IPS-18a (cell line): ENCODE measurements at regions not wholly inside any gene's neighbourhood (a gene's known extent, or its start where the extent isn't known, plus 50 kb on each side); places are given as distances from the start of the nearest gene placed in this dataset.
A peak's percentile ranks its signal among the peaks of the same experiment; 100 is the strongest.
"Not testable (repeated sequence)": the region's sequence is repeated elsewhere in the genome, so short reads cannot be mapped to it uniquely, and the experiment has no call there.

Source experiments
- H3K27ac ChIP-seq: one replicate; pipeline ENCODE4 v1.5.1; 2013; ENCODE audit warnings: low read length
- H3K27me3 ChIP-seq: one replicate; pipeline ENCODE4 v1.6.1; 2013; ENCODE audit warnings: mild to moderate bottlenecking, low read length; ENCODE audit not compliant: control insufficient read depth, insufficient read depth
- H3K36me3 ChIP-seq: one replicate; pipeline ENCODE4 v1.6.1; 2013; ENCODE audit warnings: low read depth, low read length; ENCODE audit not compliant: control insufficient read depth
- H3K4me1 ChIP-seq: one replicate; pipeline ENCODE4 v1.6.1; 2013; ENCODE audit warnings: low read depth, low read length; ENCODE audit not compliant: control insufficient read depth
- H3K4me3 ChIP-seq: one replicate; pipeline ENCODE4 v1.5.1; 2013; ENCODE audit warnings: low read length
- H3K9ac ChIP-seq: one replicate; pipeline ENCODE4 v1.6.1; 2013; ENCODE audit warnings: mild to moderate bottlenecking, low read length, moderate library complexity
- H3K9me3 ChIP-seq: one replicate; pipeline ENCODE4 v1.6.1; 2013; ENCODE audit warnings: low read depth, low read length; ENCODE audit not compliant: control insufficient read depth

DNA sequence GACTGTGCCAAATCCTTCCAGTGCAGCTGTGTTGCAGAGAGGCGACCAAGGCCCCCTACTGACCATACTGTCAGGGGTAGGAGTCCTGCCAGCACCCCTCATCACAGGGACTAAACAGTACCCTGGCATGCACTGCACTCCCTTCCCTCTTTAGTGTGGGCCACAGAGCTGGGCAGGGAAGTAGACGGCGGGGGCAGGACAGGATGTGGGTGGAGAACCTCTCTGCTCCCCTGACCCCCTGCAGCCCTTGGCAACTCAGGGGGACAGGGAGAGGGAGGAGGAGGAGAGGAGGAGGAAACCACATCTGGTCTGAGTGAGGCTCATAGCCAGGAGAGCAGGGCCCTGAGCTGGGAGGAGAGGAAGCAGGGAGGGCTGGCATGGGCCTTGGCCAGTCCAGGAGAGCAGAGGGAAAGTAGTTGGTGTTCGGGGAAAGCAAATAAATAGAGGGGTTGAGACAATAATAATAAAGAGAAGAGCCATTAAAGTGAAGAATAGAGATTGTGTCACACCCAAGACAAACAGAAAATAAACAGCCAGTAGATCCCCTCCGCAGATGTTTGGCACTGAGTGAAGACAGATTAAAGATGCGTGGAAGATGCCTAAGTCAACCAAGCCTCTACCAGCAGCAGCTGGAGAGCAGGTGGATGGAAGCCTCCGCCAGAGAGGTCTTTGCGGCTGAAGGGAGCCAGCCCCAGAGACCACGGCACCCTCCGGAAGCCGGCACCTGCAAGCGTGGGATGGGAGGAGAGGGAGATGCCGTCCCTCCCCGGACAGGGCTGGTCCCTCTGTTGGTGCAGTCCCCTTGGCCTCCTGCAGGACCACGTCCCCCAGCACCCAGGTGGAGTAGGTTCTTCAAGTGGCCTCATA, 61.5 kb downstream of the RPUSD4 start:
- H3K36me3 ChIP-seq: no peaks in the 10 kb centered on the region
- H3K27me3 ChIP-seq: no peaks in the 10 kb centered on the region
- H3K27ac ChIP-seq: no peak overlapping the region
- H3K9ac ChIP-seq: no peak overlapping the region
- peaks cover 32% of the 10 kb centered on the region for H3K4me1 ChIP-seq
- no peak overlapping the region for H3K4me3 ChIP-seq
- H3K9me3 ChIP-seq: no peaks in the 10 kb centered on the region

DNA sequence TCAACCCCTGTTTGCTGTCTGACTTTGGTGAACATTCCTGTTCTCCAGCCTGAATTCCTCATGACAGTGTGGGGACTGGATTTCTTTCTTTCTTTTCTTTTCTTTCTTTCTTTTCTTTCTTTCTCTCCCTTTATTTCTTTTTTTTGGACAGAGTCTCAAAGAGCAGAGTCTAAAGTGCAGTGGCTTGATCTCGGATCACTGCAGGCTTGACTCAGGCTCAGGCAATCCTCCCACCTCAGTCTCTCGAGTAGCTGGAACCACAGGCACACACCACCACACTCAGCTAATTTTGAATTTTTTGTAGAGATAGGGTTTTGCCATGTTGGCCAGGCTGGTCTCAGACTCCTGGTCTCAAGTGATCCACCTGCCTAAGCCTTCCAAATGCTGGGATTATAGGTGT, 63.1 kb downstream of the RPUSD4 start:
- H3K9ac ChIP-seq: no peak overlapping the region
- H3K36me3 ChIP-seq: no peaks in the 10 kb centered on the region
- peaks cover 28% of the 10 kb centered on the region for H3K4me1 ChIP-seq
- H3K27me3 ChIP-seq: no peaks in the 10 kb centered on the region
- no peaks in the 10 kb centered on the region for H3K9me3 ChIP-seq
- no peak overlapping the region for H3K27ac ChIP-seq
- no peak overlapping the region for H3K4me3 ChIP-seq

DNA sequence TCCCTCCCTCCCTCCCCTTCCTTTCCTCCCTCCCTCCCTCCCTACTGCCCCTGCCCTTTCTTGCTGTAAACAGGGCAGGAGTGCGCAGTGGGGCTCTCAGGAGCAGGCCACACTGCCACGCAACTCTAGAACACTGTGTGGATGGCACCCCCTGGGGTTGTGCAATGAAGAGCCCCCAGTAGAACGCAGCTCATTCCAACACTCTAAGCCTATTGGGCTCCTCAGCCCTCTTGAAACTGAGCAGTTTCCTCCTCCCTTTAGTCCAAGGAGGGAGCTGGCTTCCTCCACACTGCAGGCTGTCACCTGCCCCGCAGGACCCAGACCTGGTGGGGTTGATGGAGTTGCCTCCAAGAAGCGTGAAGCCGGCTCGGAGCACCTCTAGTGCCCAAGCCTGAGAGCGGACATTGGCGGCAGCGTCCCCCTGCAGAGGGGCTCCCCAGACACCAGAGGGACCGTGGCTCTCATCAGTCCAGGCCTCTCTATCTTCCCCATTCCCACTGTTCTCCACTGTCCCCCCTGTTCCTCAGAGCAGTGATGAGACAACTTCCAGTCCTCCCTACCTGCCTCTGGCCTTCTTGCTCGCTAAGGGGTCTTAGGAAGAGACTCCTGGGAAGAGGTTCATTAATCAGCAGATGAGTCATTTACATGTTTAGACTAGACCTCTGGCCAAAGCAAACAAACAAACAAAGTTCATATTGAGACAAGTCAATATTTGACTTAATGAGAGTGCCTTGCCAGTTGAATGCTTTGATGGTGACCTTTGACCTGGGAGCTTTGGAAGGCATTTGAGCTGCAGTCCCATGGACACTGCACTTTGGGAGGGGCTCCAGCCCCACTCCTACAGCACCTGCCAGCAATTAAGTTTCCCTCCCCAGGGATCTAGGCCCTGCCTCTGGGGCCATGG, 64.0 kb downstream of the RPUSD4 start:
- Histone ChIP-seq H3K36me3 (no peaks in the 10 kb centered on the region), H3K9me3 (no peaks in the 10 kb centered on the region), H3K4me3 (no peak overlapping the region), H3K27me3 (no peaks in the 10 kb centered on the region), H3K9ac (no peak overlapping the region), H3K27ac (no peak overlapping the region), H3K4me1 (peaks cover 28% of the 10 kb centered on the region)

DNA sequence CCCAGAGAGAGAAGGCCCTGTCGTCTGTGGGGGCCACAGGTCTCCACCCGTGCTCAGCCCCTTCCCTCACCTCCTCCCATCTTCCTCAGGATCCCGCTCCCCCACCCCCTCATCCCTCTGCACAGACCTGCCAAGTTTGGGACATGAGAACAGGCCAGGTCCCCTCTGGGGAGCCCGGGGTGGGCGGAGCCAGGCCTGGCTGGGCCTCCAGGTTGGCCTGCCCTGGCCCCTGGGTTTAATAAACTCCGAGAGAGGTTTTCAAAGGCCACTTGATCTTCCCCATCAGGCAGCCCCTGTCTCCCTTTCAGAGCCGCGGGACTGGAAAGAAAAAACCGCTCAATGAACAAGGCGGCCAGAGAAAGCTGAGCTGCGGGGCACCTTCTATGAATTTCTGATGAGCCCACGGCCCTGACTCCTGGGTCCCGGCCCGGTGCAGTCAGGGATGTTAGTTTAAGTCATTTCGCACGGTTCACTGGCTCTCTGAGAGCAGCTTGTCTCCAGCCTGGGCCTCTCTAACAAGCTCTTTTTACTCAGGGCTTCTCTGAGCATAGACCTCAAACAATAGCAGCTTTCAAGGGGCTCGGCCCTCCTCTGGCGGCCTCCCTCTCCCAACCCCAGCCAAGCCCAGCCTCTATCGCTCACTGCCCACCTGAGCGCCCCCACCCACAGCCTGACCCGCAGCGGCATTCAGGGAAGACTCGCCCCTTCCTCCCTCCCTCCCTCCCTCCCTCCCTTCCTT, 64.8 kb downstream of the RPUSD4 start:
- peaks cover 28% of the 10 kb centered on the region for H3K4me1 ChIP-seq
- H3K27ac ChIP-seq: no peak overlapping the region
- H3K9ac ChIP-seq: peak overlapping the region; percentile 43
- H3K4me3 ChIP-seq: peak overlapping the region; percentile 44
- no peaks in the 10 kb centered on the region for H3K27me3 ChIP-seq
- no peaks in the 10 kb centered on the region for H3K36me3 ChIP-seq
- H3K9me3 ChIP-seq: no peaks in the 10 kb centered on the region

DNA sequence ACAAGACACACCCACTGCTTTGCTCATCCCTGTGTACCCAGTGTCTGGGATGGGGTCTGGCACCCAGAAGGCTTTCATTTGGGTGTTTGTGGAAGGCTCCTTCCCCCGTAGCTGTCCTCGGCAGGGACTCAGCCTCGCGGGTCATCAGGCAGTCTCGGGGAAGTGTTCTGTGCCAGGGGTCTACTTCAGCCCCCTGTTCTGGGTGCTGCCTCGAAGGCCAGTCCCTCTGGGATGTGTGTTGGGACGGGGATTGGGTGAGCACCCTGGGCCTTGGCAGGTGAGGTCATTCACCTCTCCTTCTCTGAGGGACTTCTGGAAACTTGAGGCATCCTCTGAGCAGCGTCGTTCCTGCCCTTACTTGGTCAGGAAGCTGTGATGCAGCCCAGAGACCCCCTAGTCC, 65.5 kb downstream of the RPUSD4 start:
- Histone ChIP-seq H3K9me3 (no peaks in the 10 kb centered on the region), H3K9ac (peak overlapping the region; percentile 43), H3K27ac (no peak overlapping the region)

DNA sequence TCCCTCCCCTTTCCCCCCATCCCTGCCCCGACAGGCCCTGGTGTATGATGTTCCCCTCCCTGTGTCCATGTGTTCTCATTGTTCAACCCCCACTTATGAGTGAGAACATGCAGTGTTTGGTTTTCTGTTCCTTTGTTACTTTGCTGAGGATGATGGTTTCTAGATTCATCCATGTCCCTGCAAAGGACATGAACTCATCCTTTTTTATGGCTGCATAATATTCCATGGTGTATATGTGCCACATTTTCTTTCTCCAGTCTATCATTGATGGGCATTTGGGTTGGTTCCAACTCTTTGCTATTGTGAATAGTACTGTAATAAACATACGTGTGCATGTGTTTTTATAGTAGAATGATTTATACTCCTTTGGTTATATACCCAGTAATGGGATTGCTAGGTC, 68.0 kb downstream of the RPUSD4 start:
- H3K27ac ChIP-seq, H3K36me3 ChIP-seq, H3K9me3 ChIP-seq, H3K4me3 ChIP-seq, H3K27me3 ChIP-seq, H3K9ac ChIP-seq: not testable (repeated sequence)
- peaks cover 34% of the 10 kb centered on the region for H3K4me1 ChIP-seq

More for the DNA sequence above, 65.5 kb downstream of the RPUSD4 start:
- Histone ChIP-seq H3K4me3 (peak overlapping the region; percentile 44), H3K4me1 (peaks cover 26% of the 10 kb centered on the region), H3K36me3 (no peaks in the 10 kb centered on the region), H3K27me3 (no peaks in the 10 kb centered on the region)

DNA sequence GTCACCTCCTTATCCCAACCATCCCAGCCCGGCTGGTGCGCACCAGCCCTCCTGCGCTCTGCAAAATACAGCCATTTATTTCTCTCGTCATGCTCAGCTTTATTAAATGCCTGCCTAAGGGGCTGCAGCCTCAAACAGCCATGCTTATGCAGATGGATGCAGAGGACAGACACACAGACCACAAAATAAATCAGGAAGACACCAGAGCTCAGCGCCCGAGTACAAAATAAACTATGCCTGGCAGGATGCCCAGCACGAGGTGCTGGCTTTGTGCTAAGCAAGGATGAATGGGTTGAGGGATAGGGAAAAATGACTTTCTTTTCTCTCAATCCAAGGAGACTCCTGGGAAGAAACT, 70.5 kb downstream of the RPUSD4 start:
- no peak overlapping the region for H3K27ac ChIP-seq

DNA sequence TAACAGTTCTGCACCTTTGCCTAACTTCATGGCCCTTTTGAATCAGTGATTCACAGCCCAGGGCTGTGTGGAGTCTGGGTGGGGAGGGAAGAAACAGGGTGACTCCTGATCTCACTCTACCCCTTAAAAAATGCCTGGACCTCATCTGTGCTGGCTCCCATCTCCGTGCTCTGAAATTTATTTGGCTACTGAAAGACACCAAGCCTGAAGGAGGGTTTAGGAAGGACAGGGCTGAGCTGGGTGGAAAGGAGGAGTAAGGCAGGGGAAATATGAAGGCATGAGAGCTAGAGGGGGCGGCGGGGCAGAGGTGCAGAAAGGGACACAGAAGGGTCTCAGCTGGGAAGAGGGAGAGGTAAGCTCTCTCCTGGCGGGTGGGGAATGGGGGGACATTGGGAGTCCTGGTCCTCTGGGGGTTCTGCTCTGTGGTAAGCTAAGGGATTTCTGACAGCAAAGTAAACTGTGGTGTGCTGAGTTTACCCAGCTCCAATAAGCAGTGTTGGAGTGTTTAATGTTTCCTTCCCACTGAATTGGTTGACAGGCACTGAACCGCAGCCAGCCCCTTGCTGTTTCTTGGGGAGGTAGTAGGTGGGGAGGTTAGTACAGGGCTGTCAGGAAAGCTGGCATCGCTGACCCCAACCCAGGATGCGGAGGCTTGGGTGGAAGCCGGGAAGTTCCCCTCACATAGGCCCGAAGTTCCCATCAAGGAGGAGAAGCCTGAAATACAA, 71.1 kb downstream of the RPUSD4 start:
- H3K9me3 ChIP-seq: no peaks in the 10 kb centered on the region
- H3K36me3 ChIP-seq: no peaks in the 10 kb centered on the region
- H3K4me3 ChIP-seq: no peak overlapping the region
- no peak overlapping the region for H3K27ac ChIP-seq
- no peak overlapping the region for H3K9ac ChIP-seq
- peaks cover 11% of the 10 kb centered on the region for H3K4me1 ChIP-seq
- H3K27me3 ChIP-seq: no peaks in the 10 kb centered on the region

More for the DNA sequence above, 70.5 kb downstream of the RPUSD4 start:
- peaks cover 13% of the 10 kb centered on the region for H3K4me1 ChIP-seq
- no peak overlapping the region for H3K4me3 ChIP-seq
- no peaks in the 10 kb centered on the region for H3K9me3 ChIP-seq
- H3K27me3 ChIP-seq: no peaks in the 10 kb centered on the region
- no peaks in the 10 kb centered on the region for H3K36me3 ChIP-seq
- H3K9ac ChIP-seq: no peak overlapping the region

DNA sequence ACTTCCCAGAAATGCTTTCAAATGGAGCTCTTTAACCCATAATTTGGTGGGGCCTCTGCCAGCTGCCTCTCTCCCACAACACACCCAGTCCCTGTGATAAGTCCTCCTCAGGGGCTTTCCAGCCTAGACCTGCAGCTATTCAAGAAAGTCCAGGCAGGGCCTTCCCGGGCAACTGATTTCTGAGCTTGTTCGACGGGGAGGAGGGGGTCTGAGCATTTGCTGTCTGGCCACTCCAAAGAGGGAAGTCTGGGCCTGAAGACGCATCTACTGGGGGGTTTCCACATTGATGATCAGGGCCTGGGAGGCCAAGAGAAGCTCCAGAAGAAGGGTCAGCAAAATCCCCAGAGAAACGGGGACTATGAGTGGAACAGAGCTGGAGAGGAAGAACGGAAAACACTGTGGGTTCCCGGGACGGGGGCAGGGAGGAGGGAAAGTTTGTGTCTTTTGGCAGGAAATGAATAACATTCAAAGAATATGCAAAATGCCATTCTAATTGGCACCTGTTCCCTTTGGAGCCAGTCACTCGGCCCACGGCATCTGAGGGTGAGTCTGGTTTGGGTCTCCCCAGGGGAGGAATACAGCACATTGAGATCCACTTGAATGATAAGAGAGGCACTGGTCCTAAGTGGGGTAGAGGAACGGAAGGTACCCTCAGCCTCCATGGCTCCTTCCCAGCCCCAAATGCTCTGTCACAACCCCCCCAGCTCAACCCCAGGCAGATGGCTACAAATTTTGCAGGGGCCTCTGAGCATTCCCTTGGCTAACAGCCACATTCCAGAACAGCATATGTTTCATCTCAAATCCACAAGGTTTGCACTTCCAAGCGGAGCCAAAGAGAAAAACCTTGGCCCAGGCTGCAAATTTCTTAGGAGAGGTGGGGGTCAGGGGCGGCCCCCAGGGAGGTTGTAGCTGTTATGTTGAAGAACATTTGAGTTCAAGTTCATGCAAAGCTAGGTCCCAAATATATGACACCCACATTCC, 72.0 kb downstream of the RPUSD4 start:
- Histone ChIP-seq H3K27me3 (no peaks in the 10 kb centered on the region), H3K4me1 (peaks cover 11% of the 10 kb centered on the region), H3K36me3 (no peaks in the 10 kb centered on the region), H3K27ac (no peak overlapping the region), H3K9me3 (no peaks in the 10 kb centered on the region), H3K4me3 (no peak overlapping the region), H3K9ac (no peak overlapping the region)

DNA sequence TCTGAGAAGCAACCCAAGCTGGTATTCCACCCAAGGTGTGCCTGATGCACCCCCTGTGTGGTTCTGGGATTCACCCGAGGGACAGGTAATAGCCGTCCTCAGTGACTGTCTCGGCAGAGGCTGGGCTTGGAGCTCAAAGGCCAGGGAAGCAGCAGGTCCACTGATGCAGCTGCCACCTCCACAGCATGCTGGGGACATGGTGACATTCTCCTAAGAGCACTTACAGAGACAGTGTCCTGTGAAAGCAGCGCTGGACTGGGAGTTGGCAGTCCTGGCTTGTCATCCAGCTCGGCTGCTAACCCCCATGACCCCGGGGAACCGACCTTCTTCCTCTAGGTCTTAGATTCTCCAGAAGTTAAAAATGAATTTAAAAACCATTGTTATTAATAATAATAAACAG, 72.8 kb downstream of the RPUSD4 start:
- Histone ChIP-seq H3K36me3 (no peaks in the 10 kb centered on the region), H3K27me3 (no peaks in the 10 kb centered on the region), H3K4me1 (peaks cover 14% of the 10 kb centered on the region), H3K9me3 (no peaks in the 10 kb centered on the region), H3K4me3 (no peak overlapping the region), H3K27ac (no peak overlapping the region), H3K9ac (no peak overlapping the region)
